ENCODE measurements at regions not wholly inside any gene's neighbourhood (a gene's known extent, or its start where the extent isn't known, plus 50 kb on each side); places are given as distances from the start of the nearest gene placed in this dataset.

GRCh38 chr2:15763106-15763821, 171.6 kb downstream of the DDX1 start:
- H3K4me3 ChIP-seq (ENCODE audit: low read depth, low read length): no peak overlapping the region
- no peak overlapping the region for H2AFZ ChIP-seq (ENCODE audit: low read length, unreplicated experiment)
- no peaks in the 10 kb centered on the region for H3K4me1 ChIP-seq (ENCODE audit: control insufficient read depth, insufficient read depth, low read length, unreplicated experiment)
- H3K36me3 ChIP-seq (ENCODE audit: insufficient read depth, low read length): no peaks in the 10 kb centered on the region
- no peak overlapping the region for H3K27ac ChIP-seq (ENCODE audit: low read depth, low read length)
- H3K27me3 ChIP-seq (ENCODE audit: insufficient read depth, low read length): no peaks in the 10 kb centered on the region
- H3K79me2 ChIP-seq (ENCODE audit: control insufficient read depth, insufficient read depth, low read length, unreplicated experiment): no peaks in the 10 kb centered on the region

DNA sequence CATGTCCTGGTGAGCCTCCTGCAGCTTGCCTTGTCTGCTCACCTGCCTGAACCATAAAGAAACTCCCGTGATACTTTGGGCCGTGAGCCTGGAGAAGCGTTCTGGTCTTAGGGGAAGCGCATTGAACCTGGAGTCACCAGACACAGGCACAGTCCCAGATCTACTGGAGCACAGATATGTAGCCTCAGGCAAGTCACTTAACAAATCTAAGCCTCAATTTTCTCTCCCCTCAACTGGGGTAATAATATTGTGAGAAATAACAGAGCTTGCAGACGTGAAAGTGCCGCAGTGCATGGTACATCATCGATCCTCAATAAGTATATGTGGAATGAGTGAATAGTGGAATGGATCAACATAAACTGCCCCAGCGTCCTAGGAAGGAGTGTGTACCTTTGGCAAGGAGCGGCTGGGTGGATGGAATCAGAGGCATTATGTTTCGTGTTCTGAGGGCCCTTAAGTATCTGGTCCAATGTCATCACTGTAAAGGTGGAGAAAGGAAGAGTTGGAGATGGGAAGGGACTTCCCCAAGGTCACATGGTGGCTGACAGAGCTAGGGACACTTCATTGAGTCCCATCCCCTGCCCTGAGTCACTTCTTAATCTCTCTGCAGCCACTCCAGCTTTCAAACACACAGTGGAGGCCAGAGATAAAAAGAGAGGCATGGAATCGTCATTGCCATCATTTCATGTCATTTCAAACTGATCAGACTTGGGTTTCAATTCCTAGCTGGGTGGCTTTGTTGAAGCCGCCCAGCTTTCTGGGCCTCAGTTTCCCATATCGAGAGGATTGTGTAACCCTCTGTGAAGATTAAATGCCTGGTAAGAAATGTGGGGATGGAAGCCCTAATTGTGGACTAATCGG, 172.4 kb downstream of the DDX1 start:
- Histone ChIP-seq H2AFZ (ENCODE audit: low read length, unreplicated experiment) (no peak overlapping the region), H3K36me3 (ENCODE audit: insufficient read depth, low read length) (no peaks in the 10 kb centered on the region), H3K27me3 (ENCODE audit: insufficient read depth, low read length) (no peaks in the 10 kb centered on the region), H3K4me3 (ENCODE audit: low read depth, low read length) (no peak overlapping the region), H3K27ac (ENCODE audit: low read depth, low read length) (no peak overlapping the region), H3K4me1 (ENCODE audit: control insufficient read depth, insufficient read depth, low read length, unreplicated experiment) (no peaks in the 10 kb centered on the region), H3K79me2 (ENCODE audit: control insufficient read depth, insufficient read depth, low read length, unreplicated experiment) (no peaks in the 10 kb centered on the region)

DNA sequence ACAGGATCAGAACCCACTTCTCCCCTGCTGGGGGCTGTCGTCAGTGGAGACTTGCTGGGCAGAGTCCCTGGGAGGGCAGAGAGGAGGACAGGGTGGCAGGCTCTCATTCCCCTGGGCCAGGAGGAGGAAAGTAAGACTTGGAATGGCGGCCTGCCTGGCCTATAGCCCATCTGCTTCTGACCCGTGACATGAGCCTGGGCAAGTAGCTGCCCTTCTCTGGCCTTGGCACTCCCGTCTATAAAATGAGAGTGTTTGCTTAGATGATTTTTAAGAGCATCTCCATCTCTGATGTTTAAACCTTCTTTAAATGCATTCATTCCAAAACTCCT, 173.0 kb downstream of the DDX1 start:
- H2AFZ ChIP-seq (ENCODE audit: low read length, unreplicated experiment): no peak overlapping the region
- H3K27ac ChIP-seq (ENCODE audit: low read depth, low read length): no peak overlapping the region
- H3K79me2 ChIP-seq (ENCODE audit: control insufficient read depth, insufficient read depth, low read length, unreplicated experiment): no peaks in the 10 kb centered on the region
- H3K4me3 ChIP-seq (ENCODE audit: low read depth, low read length): no peak overlapping the region
- no peaks in the 10 kb centered on the region for H3K4me1 ChIP-seq (ENCODE audit: control insufficient read depth, insufficient read depth, low read length, unreplicated experiment)
- H3K27me3 ChIP-seq (ENCODE audit: insufficient read depth, low read length): no peaks in the 10 kb centered on the region
- no peaks in the 10 kb centered on the region for H3K36me3 ChIP-seq (ENCODE audit: insufficient read depth, low read length)

GRCh38 chr2:15765211-15765610, 173.5 kb downstream of the DDX1 start:
- H2AFZ ChIP-seq (ENCODE audit: low read length, unreplicated experiment): no peak overlapping the region
- H3K4me1 ChIP-seq (ENCODE audit: control insufficient read depth, insufficient read depth, low read length, unreplicated experiment): no peaks in the 10 kb centered on the region

DNA sequence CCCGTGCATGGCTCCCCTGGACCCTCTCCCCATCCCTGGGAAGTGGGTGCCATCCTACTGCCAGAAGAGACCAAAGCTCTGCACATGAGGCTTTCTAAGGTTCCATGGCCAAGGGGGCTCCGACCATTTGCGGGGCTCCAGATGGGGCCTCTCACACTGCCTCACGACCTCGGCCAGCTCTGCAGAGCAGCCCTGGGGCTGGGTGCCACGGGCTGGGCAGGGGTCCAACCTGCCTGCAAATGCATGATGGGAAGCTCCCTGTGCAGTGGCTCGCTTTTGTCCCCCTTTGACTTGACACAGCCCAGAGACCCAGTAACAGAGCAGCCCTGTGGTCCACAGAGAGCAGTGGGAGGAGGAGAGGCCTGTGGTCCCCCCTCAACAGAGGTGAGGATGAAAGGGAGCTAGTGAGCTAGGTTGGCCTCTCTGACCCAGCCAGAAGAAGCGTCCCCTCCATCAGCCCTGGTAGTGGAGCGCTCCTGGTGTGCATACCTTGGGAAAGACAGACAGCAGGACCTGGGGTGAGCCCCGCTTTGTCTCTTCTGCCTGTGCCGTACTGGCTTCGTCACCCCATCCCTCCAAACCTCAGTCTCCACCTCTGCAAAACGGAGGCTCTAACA, 174.1 kb downstream of the DDX1 start:
- Histone ChIP-seq H3K36me3 (ENCODE audit: insufficient read depth, low read length) (no peaks in the 10 kb centered on the region), H3K4me3 (ENCODE audit: low read depth, low read length) (no peak overlapping the region), H3K27me3 (ENCODE audit: insufficient read depth, low read length) (no peaks in the 10 kb centered on the region), H3K4me1 (ENCODE audit: control insufficient read depth, insufficient read depth, low read length, unreplicated experiment) (no peaks in the 10 kb centered on the region), H2AFZ (ENCODE audit: low read length, unreplicated experiment) (no peak overlapping the region), H3K27ac (ENCODE audit: low read depth, low read length) (no peak overlapping the region), H3K79me2 (ENCODE audit: control insufficient read depth, insufficient read depth, low read length, unreplicated experiment) (no peaks in the 10 kb centered on the region)

More at GRCh38 chr2:15765211-15765610, 173.5 kb downstream of the DDX1 start:
- H3K27ac ChIP-seq (ENCODE audit: low read depth, low read length): no peak overlapping the region
- no peaks in the 10 kb centered on the region for H3K27me3 ChIP-seq (ENCODE audit: insufficient read depth, low read length)
- no peaks in the 10 kb centered on the region for H3K36me3 ChIP-seq (ENCODE audit: insufficient read depth, low read length)
- no peak overlapping the region for H3K4me3 ChIP-seq (ENCODE audit: low read depth, low read length)
- no peaks in the 10 kb centered on the region for H3K79me2 ChIP-seq (ENCODE audit: control insufficient read depth, insufficient read depth, low read length, unreplicated experiment)

GRCh38 chr2:15766303-15766861, 174.0 kb upstream of the MYCN start:
- Histone ChIP-seq H3K4me1 (ENCODE audit: control insufficient read depth, insufficient read depth, low read length, unreplicated experiment) (no peaks in the 10 kb centered on the region), H3K4me3 (ENCODE audit: low read depth, low read length) (no peak overlapping the region), H3K36me3 (ENCODE audit: insufficient read depth, low read length) (no peaks in the 10 kb centered on the region), H2AFZ (ENCODE audit: low read length, unreplicated experiment) (no peak overlapping the region), H3K79me2 (ENCODE audit: control insufficient read depth, insufficient read depth, low read length, unreplicated experiment) (no peaks in the 10 kb centered on the region), H3K27me3 (ENCODE audit: insufficient read depth, low read length) (no peaks in the 10 kb centered on the region), H3K27ac (ENCODE audit: low read depth, low read length) (no peak overlapping the region)

- no peaks in the 10 kb centered on the region for H3K4me1 ChIP-seq (ENCODE audit: control insufficient read depth, insufficient read depth, low read length, unreplicated experiment)
- no peak overlapping the region for H3K4me3 ChIP-seq (ENCODE audit: low read depth, low read length)
- no peak overlapping the region for H2AFZ ChIP-seq (ENCODE audit: low read length, unreplicated experiment)
- no peaks in the 10 kb centered on the region for H3K27me3 ChIP-seq (ENCODE audit: insufficient read depth, low read length)
- H3K79me2 ChIP-seq (ENCODE audit: control insufficient read depth, insufficient read depth, low read length, unreplicated experiment): no peaks in the 10 kb centered on the region
- H3K36me3 ChIP-seq (ENCODE audit: insufficient read depth, low read length): no peaks in the 10 kb centered on the region
- H3K27ac ChIP-seq (ENCODE audit: low read depth, low read length): no peak overlapping the region
Observed at GRCh38 chr2:15766911-15767597, 173.3 kb upstream of the MYCN start.

DNA sequence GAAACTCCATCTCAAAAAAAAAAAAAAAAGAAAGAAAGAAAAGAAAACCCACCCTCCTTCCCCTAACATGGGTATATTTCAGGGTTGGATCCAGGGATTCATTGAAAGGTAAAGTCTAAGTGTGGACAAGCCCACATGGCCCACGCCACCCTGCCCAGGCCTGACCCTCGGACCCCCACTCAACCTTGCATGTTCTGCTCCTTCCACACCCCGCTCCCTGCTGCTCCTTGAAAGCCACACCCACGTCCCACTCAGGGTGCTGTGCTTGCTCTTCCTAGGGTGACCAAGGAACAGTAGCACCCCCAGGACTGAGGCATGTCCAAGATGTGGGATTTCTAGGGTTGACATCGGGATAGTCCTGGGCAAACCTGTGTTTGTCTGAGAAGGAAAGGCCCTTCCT, 172.7 kb upstream of the MYCN start:
- no peak overlapping the region for H2AFZ ChIP-seq (ENCODE audit: low read length, unreplicated experiment)
- H3K27ac ChIP-seq (ENCODE audit: low read depth, low read length): no peak overlapping the region
- no peaks in the 10 kb centered on the region for H3K4me1 ChIP-seq (ENCODE audit: control insufficient read depth, insufficient read depth, low read length, unreplicated experiment)
- H3K27me3 ChIP-seq (ENCODE audit: insufficient read depth, low read length): no peaks in the 10 kb centered on the region
- no peaks in the 10 kb centered on the region for H3K79me2 ChIP-seq (ENCODE audit: control insufficient read depth, insufficient read depth, low read length, unreplicated experiment)
- H3K4me3 ChIP-seq (ENCODE audit: low read depth, low read length): no peak overlapping the region
- no peaks in the 10 kb centered on the region for H3K36me3 ChIP-seq (ENCODE audit: insufficient read depth, low read length)

- Histone ChIP-seq H3K27ac (ENCODE audit: low read depth, low read length) (no peak overlapping the region), H2AFZ (ENCODE audit: low read length, unreplicated experiment) (no peak overlapping the region), H3K4me1 (ENCODE audit: control insufficient read depth, insufficient read depth, low read length, unreplicated experiment) (no peaks in the 10 kb centered on the region), H3K36me3 (ENCODE audit: insufficient read depth, low read length) (no peaks in the 10 kb centered on the region), H3K79me2 (ENCODE audit: control insufficient read depth, insufficient read depth, low read length, unreplicated experiment) (no peaks in the 10 kb centered on the region), H3K4me3 (ENCODE audit: low read depth, low read length) (no peak overlapping the region), H3K27me3 (ENCODE audit: insufficient read depth, low read length) (no peaks in the 10 kb centered on the region)
Observed at GRCh38 chr2:15768142-15768541, 172.2 kb upstream of the MYCN start.

DNA sequence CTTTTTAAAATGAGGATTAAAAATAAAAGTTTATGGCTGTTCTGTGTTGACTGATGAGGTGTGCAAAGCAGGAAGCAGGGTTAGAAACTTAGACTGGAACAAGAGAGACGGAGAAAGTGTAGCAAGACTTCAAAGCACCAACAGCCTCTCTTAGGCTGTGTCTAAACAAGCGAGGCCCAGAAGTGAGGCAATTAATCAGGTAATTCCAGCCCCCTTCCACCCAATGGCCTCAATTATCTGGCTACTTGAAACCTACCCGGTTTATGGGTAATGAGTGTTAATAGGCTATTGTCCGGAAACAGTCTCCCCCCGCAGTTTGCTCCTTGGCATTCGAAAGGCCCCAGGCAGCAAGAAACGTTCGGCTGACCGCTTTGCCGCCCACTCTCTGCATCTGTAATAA, 171.7 kb upstream of the MYCN start:
- H3K79me2 ChIP-seq (ENCODE audit: control insufficient read depth, insufficient read depth, low read length, unreplicated experiment): no peaks in the 10 kb centered on the region
- H3K36me3 ChIP-seq (ENCODE audit: insufficient read depth, low read length): no peaks in the 10 kb centered on the region
- no peak overlapping the region for H3K27ac ChIP-seq (ENCODE audit: low read depth, low read length)
- H2AFZ ChIP-seq (ENCODE audit: low read length, unreplicated experiment): no peak overlapping the region
- H3K4me3 ChIP-seq (ENCODE audit: low read depth, low read length): no peak overlapping the region
- H3K27me3 ChIP-seq (ENCODE audit: insufficient read depth, low read length): no peaks in the 10 kb centered on the region
- no peaks in the 10 kb centered on the region for H3K4me1 ChIP-seq (ENCODE audit: control insufficient read depth, insufficient read depth, low read length, unreplicated experiment)

Data from ACC112 (cell line).